ENCODE measurements at regions not wholly inside any gene's neighbourhood (a gene's known extent, or its start where the extent isn't known, plus 50 kb on each side); places are given as distances from the start of the nearest gene placed in this dataset.

DNA sequence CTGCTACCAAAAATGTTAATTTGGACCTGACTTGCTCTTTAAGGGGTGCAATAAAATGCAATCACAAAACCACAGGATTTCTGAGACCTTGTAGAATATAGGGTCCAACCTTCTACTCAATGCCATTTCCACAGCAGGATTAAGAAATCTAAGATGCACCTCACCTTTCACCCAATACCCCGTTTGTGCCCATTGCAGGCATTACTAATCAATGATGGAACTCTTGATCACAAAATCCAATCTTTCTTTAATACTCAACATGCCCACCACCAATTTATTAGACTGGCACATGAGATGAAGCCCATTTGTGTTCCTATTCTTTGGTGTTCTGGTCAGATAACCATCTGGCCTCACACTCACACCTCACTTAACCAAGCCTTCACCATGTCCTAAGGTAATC is 117.2 kb upstream of the IGSF21 start:
- TF ChIP-seq, protein P1, sequence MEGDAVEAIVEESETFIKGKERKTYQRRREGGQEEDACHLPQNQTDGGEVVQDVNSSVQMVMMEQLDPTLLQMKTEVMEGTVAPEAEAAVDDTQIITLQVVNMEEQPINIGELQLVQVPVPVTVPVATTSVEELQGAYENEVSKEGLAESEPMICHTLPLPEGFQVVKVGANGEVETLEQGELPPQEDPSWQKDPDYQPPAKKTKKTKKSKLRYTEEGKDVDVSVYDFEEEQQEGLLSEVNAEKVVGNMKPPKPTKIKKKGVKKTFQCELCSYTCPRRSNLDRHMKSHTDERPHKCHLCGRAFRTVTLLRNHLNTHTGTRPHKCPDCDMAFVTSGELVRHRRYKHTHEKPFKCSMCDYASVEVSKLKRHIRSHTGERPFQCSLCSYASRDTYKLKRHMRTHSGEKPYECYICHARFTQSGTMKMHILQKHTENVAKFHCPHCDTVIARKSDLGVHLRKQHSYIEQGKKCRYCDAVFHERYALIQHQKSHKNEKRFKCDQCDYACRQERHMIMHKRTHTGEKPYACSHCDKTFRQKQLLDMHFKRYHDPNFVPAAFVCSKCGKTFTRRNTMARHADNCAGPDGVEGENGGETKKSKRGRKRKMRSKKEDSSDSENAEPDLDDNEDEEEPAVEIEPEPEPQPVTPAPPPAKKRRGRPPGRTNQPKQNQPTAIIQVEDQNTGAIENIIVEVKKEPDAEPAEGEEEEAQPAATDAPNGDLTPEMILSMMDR (conservative IDR thresholded peaks at IDR 0.05; ENCODE audit: low read depth, low read length): no peak
- TF ChIP-seq EZH2 (IDR thresholded peaks at IDR 0.05; ENCODE audit: borderline replicate concordance, low read depth, low read length, poor library complexity, severe bottlenecking): no peak
